ENCODE measurements at regions not wholly inside any gene's neighbourhood (a gene's known extent, or its start where the extent isn't known, plus 50 kb on each side); places are given as distances from the start of the nearest gene placed in this dataset.

- TF ChIP-seq CTCF (optimal IDR thresholded peaks at IDR 0.05 in 1 of 3, IDR thresholded peaks at IDR 0.05 in 1 of 3, conservative IDR thresholded peaks at IDR 0.05 in 1 of 3; ENCODE audit: extremely low read depth in 1 of 3, insufficient read depth in 2 of 3, low read length in 3 of 3) (no peak), EZH2 (IDR thresholded peaks at IDR 0.05; ENCODE audit: low read length) (no peak)
- peaks cover 7% of the 10 kb centered on the region for H3K9me3 ChIP-seq (ENCODE audit: control insufficient read depth, low read depth, low read length)
- H3K4me3 ChIP-seq (ENCODE audit: control insufficient read depth in 2 of 3, extremely low read depth in 1 of 3, insufficient read depth in 2 of 3, low read depth in 1 of 3, low read length in 3 of 3) = no peak overlapping the region
- no peaks in the 10 kb centered on the region for H3K9me1 ChIP-seq (ENCODE audit: control insufficient read depth, extremely low read depth, insufficient read depth, low read length)
- H3K4me1 ChIP-seq (ENCODE audit: control insufficient read depth, extremely low read depth, insufficient read depth, low read length) = no peaks in the 10 kb centered on the region
- no peak overlapping the region for H3K4me2 ChIP-seq (ENCODE audit: control insufficient read depth, extremely low read depth, insufficient read depth, low read depth, low read length)
- FAIRE-seq (no peak), DNase-seq (ENCODE audit: low read depth, low spot score) (no peak)
- dilution Hi-C loops (cut with MboI; ENCODE audit: extremely low pct_ligation_motif_present, low sequenced_read_pairs) = no loop called here
- H4K20me1 ChIP-seq (ENCODE audit: control insufficient read depth, extremely low read depth, insufficient read depth, low read length) = no peaks in the 10 kb centered on the region
- H2AFZ ChIP-seq (ENCODE audit: control insufficient read depth, low read length) = no peak overlapping the region
- H3K9ac ChIP-seq (ENCODE audit: control insufficient read depth, extremely low read depth, insufficient read depth, low read length) = no peak overlapping the region
- H3K27ac ChIP-seq (ENCODE audit: control insufficient read depth, insufficient read depth, low read length) = no peak overlapping the region
- no peaks in the 10 kb centered on the region for H3K27me3 ChIP-seq (ENCODE audit: control insufficient read depth, extremely low read depth, insufficient read depth, low read length)
- no peaks in the 10 kb centered on the region for H3K36me3 ChIP-seq (ENCODE audit: control insufficient read depth in 2 of 2, extremely low read depth in 1 of 2, insufficient read depth in 2 of 2, low read length in 2 of 2)
- no peaks in the 10 kb centered on the region for H3K79me2 ChIP-seq (ENCODE audit: control insufficient read depth, insufficient read depth, low read length)
Observed at GRCh38 chr16:5762362-5762761, 664.8 kb upstream of the EEF2KMT start.

GRCh38 chr16:5761592-5761991 lies 664.0 kb upstream of the EEF2KMT start:
- no peaks in the 10 kb centered on the region for H3K4me1 ChIP-seq (ENCODE audit: control insufficient read depth, extremely low read depth, insufficient read depth, low read length)
- H3K79me2 ChIP-seq (ENCODE audit: control insufficient read depth, insufficient read depth, low read length) = no peaks in the 10 kb centered on the region
- TF ChIP-seq CTCF (optimal IDR thresholded peaks at IDR 0.05 in 1 of 3, IDR thresholded peaks at IDR 0.05 in 1 of 3, conservative IDR thresholded peaks at IDR 0.05 in 1 of 3; ENCODE audit: extremely low read depth in 1 of 3, insufficient read depth in 2 of 3, low read length in 3 of 3) (no peak), EZH2 (IDR thresholded peaks at IDR 0.05; ENCODE audit: low read length) (no peak)
- H2AFZ ChIP-seq (ENCODE audit: control insufficient read depth, low read length) = no peak overlapping the region
- H3K9me3 ChIP-seq (ENCODE audit: control insufficient read depth, low read depth, low read length) = peaks cover 5% of the 10 kb centered on the region
- H3K27me3 ChIP-seq (ENCODE audit: control insufficient read depth, extremely low read depth, insufficient read depth, low read length) = no peaks in the 10 kb centered on the region
- H3K9ac ChIP-seq (ENCODE audit: control insufficient read depth, extremely low read depth, insufficient read depth, low read length) = no peak overlapping the region
- H4K20me1 ChIP-seq (ENCODE audit: control insufficient read depth, extremely low read depth, insufficient read depth, low read length) = no peaks in the 10 kb centered on the region
- DNase-seq (ENCODE audit: low read depth, low spot score) = no peak
- no peaks in the 10 kb centered on the region for H3K36me3 ChIP-seq (ENCODE audit: control insufficient read depth in 2 of 2, extremely low read depth in 1 of 2, insufficient read depth in 2 of 2, low read length in 2 of 2)
- no peaks in the 10 kb centered on the region for H3K9me1 ChIP-seq (ENCODE audit: control insufficient read depth, extremely low read depth, insufficient read depth, low read length)
- no peak overlapping the region for H3K4me3 ChIP-seq (ENCODE audit: control insufficient read depth in 2 of 3, extremely low read depth in 1 of 3, insufficient read depth in 2 of 3, low read depth in 1 of 3, low read length in 3 of 3)
- no peak for FAIRE-seq
- dilution Hi-C loops (cut with MboI; ENCODE audit: extremely low pct_ligation_motif_present, low sequenced_read_pairs) = no loop called here
- no peak overlapping the region for H3K4me2 ChIP-seq (ENCODE audit: control insufficient read depth, extremely low read depth, insufficient read depth, low read depth, low read length)
- H3K27ac ChIP-seq (ENCODE audit: control insufficient read depth, insufficient read depth, low read length) = no peak overlapping the region

Data from keratinocyte (primary cell).